Spleen (tissue), 11 donors: ENCODE measurements at regions not wholly inside any gene's neighbourhood (a gene's known extent, or its start where the extent isn't known, plus 50 kb on each side); places are given as distances from the start of the nearest gene placed in this dataset.
"Not testable (repeated sequence)": the region's sequence is repeated elsewhere in the genome, so short reads cannot be mapped to it uniquely, and the experiment has no call there.

ENCODE experiments used
- DNase-seq: peaks from one replicate; pipeline ENCODE4 v3.0.0-alpha.2; 2020
- H3K27ac ChIP-seq, 8 donors: fragments of 200-600 bp; sonication (generic) in 7 of 8; 1 replicate in 4 of 8; 2 replicates in 4 of 8; pipeline versions ENCODE4 v1.5.0 to v1.8.0; 2016 to 2021; ENCODE audit warnings: inconsistent platforms in 4 of 8, mild to moderate bottlenecking in 4 of 8, moderate library complexity in 1 of 8
- H3K27me3 ChIP-seq, 7 donors: fragments of 200-600 bp; sonication (generic) in 6 of 7; replicated peaks in 1 of 7; 1 replicate in 4 of 7; 2 replicates in 3 of 7; pipeline versions ENCODE4 v1.5.0 to v1.8.0; 2016 to 2021; ENCODE audit warnings: inconsistent platforms in 3 of 7, mild to moderate bottlenecking in 1 of 7
- H3K36me3 ChIP-seq, 6 donors: fragments of 200-600 bp; sonication (generic) in 5 of 6; 1 replicate in 4 of 6; 2 replicates in 2 of 6; pipeline versions ENCODE4 v1.5.0 to v1.8.0; 2016 to 2021; ENCODE audit warnings: inconsistent platforms in 2 of 6
- H3K4me1 ChIP-seq, 6 donors: fragments of 200-600 bp; sonication (generic) in 5 of 6; 1 replicate in 3 of 6; 2 replicates in 3 of 6; pipeline versions ENCODE4 v1.5.0 to v1.8.0; 2016 to 2021; ENCODE audit warnings: inconsistent platforms in 3 of 6
- H3K4me3 ChIP-seq, 8 donors: fragments of 200-600 bp; sonication (generic) in 7 of 8; 1 replicate in 4 of 8; 2 replicates in 4 of 8; pipeline versions ENCODE4 v1.5.0 to v1.8.0; 2016 to 2021; ENCODE audit warnings: inconsistent platforms in 4 of 8, mild to moderate bottlenecking in 4 of 8, moderate library complexity in 2 of 8
- H3K9me3 ChIP-seq, 8 donors: fragments of 200-600 bp; sonication (generic) in 7 of 8; 1 replicate in 4 of 8; 2 replicates in 4 of 8; pipeline versions ENCODE4 v1.5.0 to v1.8.0; 2016 to 2021; ENCODE audit warnings: inconsistent platforms in 4 of 8
- CTCF ChIP-seq, 11 experiments: fragments of 200-600 bp in 7 of 11; fragments of 450-650 bp in 4 of 11; sonication (generic) in 4 of 11; IDR thresholded peaks in 8 of 11; conservative IDR thresholded peaks in 3 of 11; 1 replicate in 7 of 11; 2 replicates in 4 of 11; pipeline versions ENCODE4 v1.4.0 to v1.8.0; 2016 to 2021; ENCODE audit warnings: antibody characterized with exemption in 11 of 11, inconsistent platforms in 4 of 11, mild to moderate bottlenecking in 1 of 11
- POLR2A ChIP-seq, 3 donors: fragments of 450-650 bp; IDR thresholded peaks; one replicate each; pipeline ENCODE4 v1.5.1; 2017; ENCODE audit warnings: antibody characterized with exemption in 3 of 3, mild to moderate bottlenecking in 1 of 3
- POLR2AphosphoS5 ChIP-seq, 3 donors: sonication (generic); formaldehyde crosslinking; IDR thresholded peaks; one replicate each; pipeline ENCODE4 v1.5.1; 2017; ENCODE audit warnings: antibody characterized with exemption in 3 of 3
- WGBS, 5 donors: extraction: QIAGEN DNeasy Blood & Tissue Kit in 3 of 5; methylation state at CpG; one replicate each; pipeline versions ENCODE4 v1.1.5 to v1.1.7; 2013 to 2018; 5-methylcytosine and 5-hydroxymethylcytosine counted together
- intact Hi-C: fragments of 100-400 bp; cut with DNase I; formaldehyde crosslinking; loops from one replicate; pipeline ENCODE4 v1.15.0; 2023; ENCODE audit warnings: low total_unique reads
- donor health status: healthy with polysubstance abuse.
- donor health status: DM: no; HTN: no; CAD: no; lungs with moderate emphysema.
- donor health status: DM: no; HTN: no; CAD: no.
- donor health status: Bipolar disorder and iron deficiency.
- donor health status: healthy.
- donor health status: DM: no; HTN: no; CAD: no.
- donor health status: DM: yes; HTN: yes; CAD: no.

GRCh38 chr19:14277608-14278007 is 71.6 kb upstream of the ADGRL1 start:
- DNase-seq: no peak
- intact Hi-C loops: no loop called here
- peaks cover 3 to 7% (median 5%) of the 10 kb centered on the region in 6 donors for H3K4me1 ChIP-seq
- no peak overlapping the region for H3K27ac ChIP-seq
- no peak overlapping the region for H3K4me3 ChIP-seq
- 93 to 98% (median 96%) methylated on average over 11 to 32 of the region's 32 CpGs for WGBS, 5 donors
- TF ChIP-seq POLR2A (IDR thresholded peaks at IDR 0.05): no peak
- TF ChIP-seq POLR2AphosphoS5 (IDR thresholded peaks at IDR 0.05): no peak
- H3K9me3 ChIP-seq: peaks cover 0 to 13% (median 3%) of the 10 kb centered on the region in 8 donors
- peaks cover 0 to 14% (median 2%) of the 10 kb centered on the region in 7 donors for H3K27me3 ChIP-seq
- no peaks in the 10 kb centered on the region for H3K36me3 ChIP-seq

GRCh38 chr19:14275823-14276222 is 69.9 kb upstream of the ADGRL1 start:
- H3K4me3 ChIP-seq, intact Hi-C loops: not testable (repeated sequence)
- WGBS, 5 donors: 77 to 89% (median 87%) methylated on average over 5 of the region's 5 CpGs

GRCh38 chr19:14272623-14273022 is 66.7 kb upstream of the ADGRL1 start:
- no peak overlapping the region for H3K27ac ChIP-seq
- H3K27me3 ChIP-seq: peaks cover 0 to 13% (median 3%) of the 10 kb centered on the region in 7 donors
- no peak overlapping the region for H3K4me3 ChIP-seq
- intact Hi-C loops: no loop called here
- peaks cover 3 to 7% (median 5%) of the 10 kb centered on the region in 6 donors for H3K4me1 ChIP-seq
- peaks cover 0 to 13% (median 3%) of the 10 kb centered on the region in 8 donors for H3K9me3 ChIP-seq
- DNase-seq: no peak
- TF ChIP-seq CTCF (IDR thresholded peaks at IDR 0.05 in 8 of 11, conservative IDR thresholded peaks at IDR 0.05 in 3 of 11) (no peak), POLR2A (IDR thresholded peaks at IDR 0.05) (no peak), POLR2AphosphoS5 (IDR thresholded peaks at IDR 0.05) (no peak)
- H3K36me3 ChIP-seq: no peaks in the 10 kb centered on the region
- WGBS, 5 donors: 91 to 98% (median 96%) methylated on average over 4 of the region's 4 CpGs

More at GRCh38 chr19:14275823-14276222, 69.9 kb upstream of the ADGRL1 start:
- Histone ChIP-seq H3K27me3 (peaks cover 0 to 14% (median 3%) of the 10 kb centered on the region in 7 donors), H3K9me3 (peaks cover 0 to 13% (median 3%) of the 10 kb centered on the region in 8 donors)
- H3K27ac ChIP-seq, H3K36me3 ChIP-seq, DNase-seq, H3K4me1 ChIP-seq: not testable (repeated sequence)

GRCh38 chr19:14271840-14272239 is 65.9 kb upstream of the ADGRL1 start:
- Histone ChIP-seq H3K4me1 (peaks cover 3 to 7% (median 5%) of the 10 kb centered on the region in 6 donors), H3K4me3 (no peak overlapping the region), H3K9me3 (peaks cover 0 to 13% (median 3%) of the 10 kb centered on the region in 8 donors), H3K27me3 (peaks cover 0 to 15% (median 0%) of the 10 kb centered on the region in 7 donors), H3K36me3 (no peaks in the 10 kb centered on the region), H3K27ac (no peak overlapping the region)
- no peak for TF ChIP-seq POLR2A (IDR thresholded peaks at IDR 0.05)
- no peak for TF ChIP-seq POLR2AphosphoS5 (IDR thresholded peaks at IDR 0.05)
- TF ChIP-seq CTCF (IDR thresholded peaks at IDR 0.05 in 8 of 11, conservative IDR thresholded peaks at IDR 0.05 in 3 of 11): no peak
- intact Hi-C loops: no loop called here
- 44 to 69% (median 55%) methylated on average over 1 of the region's 1 CpG for whole genome bisulfite sequencing, 5 donors
- no peak for DNase-seq

GRCh38 chr19:14270557-14270956 is 64.6 kb upstream of the ADGRL1 start:
- H3K4me1 ChIP-seq, H3K9me3 ChIP-seq, intact Hi-C loops, H3K4me3 ChIP-seq, H3K27ac ChIP-seq, DNase-seq, H3K36me3 ChIP-seq: not testable (repeated sequence)
- H3K27me3 ChIP-seq: peaks cover 0 to 28% (median 1%) of the 10 kb centered on the region in 7 donors
- WGBS, 5 donors: 78 to 93% (median 89%) methylated on average over 4 of the region's 4 CpGs
